ENCODE measurements at regions not wholly inside any gene's neighbourhood (a gene's known extent, or its start where the extent isn't known, plus 50 kb on each side); places are given as distances from the start of the nearest gene placed in this dataset.

DNA sequence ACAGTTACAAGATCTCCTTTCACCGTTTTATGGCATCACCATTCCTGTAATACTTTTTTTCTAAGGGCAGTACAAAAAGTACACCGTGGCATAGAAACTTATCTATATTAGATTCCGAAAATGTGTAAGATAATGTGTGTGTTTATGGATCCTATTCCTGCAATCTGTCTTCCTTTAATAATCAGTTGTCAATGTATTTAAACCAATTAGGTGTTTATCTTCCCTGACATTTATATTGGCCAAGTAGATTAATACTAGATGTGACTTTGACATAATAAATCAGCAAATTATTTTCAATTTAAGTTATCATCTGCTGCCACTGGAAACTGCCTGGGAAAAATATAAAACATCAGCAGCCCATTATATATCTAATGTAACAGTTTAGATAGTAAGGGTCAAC, 770.3 kb upstream of the ADGRL2 start:
- TF ChIP-seq, protein P1, sequence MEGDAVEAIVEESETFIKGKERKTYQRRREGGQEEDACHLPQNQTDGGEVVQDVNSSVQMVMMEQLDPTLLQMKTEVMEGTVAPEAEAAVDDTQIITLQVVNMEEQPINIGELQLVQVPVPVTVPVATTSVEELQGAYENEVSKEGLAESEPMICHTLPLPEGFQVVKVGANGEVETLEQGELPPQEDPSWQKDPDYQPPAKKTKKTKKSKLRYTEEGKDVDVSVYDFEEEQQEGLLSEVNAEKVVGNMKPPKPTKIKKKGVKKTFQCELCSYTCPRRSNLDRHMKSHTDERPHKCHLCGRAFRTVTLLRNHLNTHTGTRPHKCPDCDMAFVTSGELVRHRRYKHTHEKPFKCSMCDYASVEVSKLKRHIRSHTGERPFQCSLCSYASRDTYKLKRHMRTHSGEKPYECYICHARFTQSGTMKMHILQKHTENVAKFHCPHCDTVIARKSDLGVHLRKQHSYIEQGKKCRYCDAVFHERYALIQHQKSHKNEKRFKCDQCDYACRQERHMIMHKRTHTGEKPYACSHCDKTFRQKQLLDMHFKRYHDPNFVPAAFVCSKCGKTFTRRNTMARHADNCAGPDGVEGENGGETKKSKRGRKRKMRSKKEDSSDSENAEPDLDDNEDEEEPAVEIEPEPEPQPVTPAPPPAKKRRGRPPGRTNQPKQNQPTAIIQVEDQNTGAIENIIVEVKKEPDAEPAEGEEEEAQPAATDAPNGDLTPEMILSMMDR (conservative IDR thresholded peaks at IDR 0.05; ENCODE audit: low read length) = no peak
- TF ChIP-seq EZH2phosphoT487 (IDR thresholded peaks at IDR 0.05; ENCODE audit: borderline replicate concordance, low read depth, low read length) = no peak
- Histone ChIP-seq H3K9me3 (ENCODE audit: low read length) (no peaks in the 10 kb centered on the region), H3K27ac (ENCODE audit: low read depth, low read length, poor library complexity, severe bottlenecking) (no peak overlapping the region), H4K20me1 (ENCODE audit: insufficient read depth, low read length) (no peaks in the 10 kb centered on the region), H3K4me3 (ENCODE audit: low read depth, low read length, poor library complexity, severe bottlenecking) (no peak overlapping the region), H3K79me2 (ENCODE audit: insufficient read depth, low read depth, low read length) (no peaks in the 10 kb centered on the region), H3K36me3 (ENCODE audit: insufficient read depth, low read length) (no peaks in the 10 kb centered on the region), H2AFZ (ENCODE audit: low read length) (no peak overlapping the region), H3K4me2 (ENCODE audit: low read length) (no peak overlapping the region), H3K4me1 (ENCODE audit: insufficient read depth, low read length, poor library complexity, severe bottlenecking) (no peaks in the 10 kb centered on the region), H3K9me2 (ENCODE audit: insufficient read depth, low read length) (no peaks in the 10 kb centered on the region)
- POLR2A ChIA-PET = no interaction called here
- CTCF ChIA-PET (ENCODE audit: unreplicated experiment) = no interaction called here
- BruUV-seq (replicated peaks) = no TSS peak
- intact Hi-C loops (cut with micrococcal nuclease; ENCODE audit: unreplicated experiment) = no loop called here
- no peak for DNase-seq (ENCODE audit: low spot score)

DNA sequence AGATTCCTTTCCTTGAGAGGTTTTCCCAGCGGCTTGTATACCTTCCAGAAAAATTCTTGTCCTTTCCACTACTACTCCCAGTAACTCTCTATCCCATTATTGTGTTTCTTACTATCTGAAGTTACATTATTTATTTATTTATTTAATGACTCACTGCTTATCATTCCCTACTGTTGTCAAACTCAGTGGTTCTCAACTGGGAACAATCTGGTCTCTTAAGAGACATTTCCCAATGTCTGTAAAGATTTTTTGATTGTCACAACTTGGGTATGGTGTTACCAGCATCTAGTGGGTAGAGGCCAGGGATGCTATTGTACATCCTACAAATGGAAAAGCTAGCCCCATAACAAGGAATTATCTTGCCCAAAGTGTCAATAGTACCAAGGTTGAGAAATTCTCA, 771.5 kb upstream of the ADGRL2 start:
- Histone ChIP-seq H3K9me2 (ENCODE audit: insufficient read depth, low read length) (no peaks in the 10 kb centered on the region), H3K4me3 (ENCODE audit: low read depth, low read length, poor library complexity, severe bottlenecking) (no peak overlapping the region), H3K36me3 (ENCODE audit: insufficient read depth, low read length) (no peaks in the 10 kb centered on the region), H3K4me1 (ENCODE audit: insufficient read depth, low read length, poor library complexity, severe bottlenecking) (no peaks in the 10 kb centered on the region), H3K27ac (ENCODE audit: low read depth, low read length, poor library complexity, severe bottlenecking) (no peak overlapping the region), H2AFZ (ENCODE audit: low read length) (no peak overlapping the region), H4K20me1 (ENCODE audit: insufficient read depth, low read length) (no peaks in the 10 kb centered on the region), H3K79me2 (ENCODE audit: insufficient read depth, low read depth, low read length) (no peaks in the 10 kb centered on the region), H3K4me2 (ENCODE audit: low read length) (no peak overlapping the region), H3K9me3 (ENCODE audit: low read length) (no peaks in the 10 kb centered on the region)
- no peak for TF ChIP-seq EZH2phosphoT487 (IDR thresholded peaks at IDR 0.05; ENCODE audit: borderline replicate concordance, low read depth, low read length)
- TF ChIP-seq, protein P1 (conservative IDR thresholded peaks at IDR 0.05; ENCODE audit: low read length) = no peak
- intact Hi-C loops (cut with micrococcal nuclease; ENCODE audit: unreplicated experiment) = no loop called here
- no peak for DNase-seq (ENCODE audit: low spot score)
- ChIA-PET CTCF (ENCODE audit: unreplicated experiment) (no interaction called here), POLR2A (no interaction called here)
- no TSS peak for BruUV-seq (replicated peaks)

DNA sequence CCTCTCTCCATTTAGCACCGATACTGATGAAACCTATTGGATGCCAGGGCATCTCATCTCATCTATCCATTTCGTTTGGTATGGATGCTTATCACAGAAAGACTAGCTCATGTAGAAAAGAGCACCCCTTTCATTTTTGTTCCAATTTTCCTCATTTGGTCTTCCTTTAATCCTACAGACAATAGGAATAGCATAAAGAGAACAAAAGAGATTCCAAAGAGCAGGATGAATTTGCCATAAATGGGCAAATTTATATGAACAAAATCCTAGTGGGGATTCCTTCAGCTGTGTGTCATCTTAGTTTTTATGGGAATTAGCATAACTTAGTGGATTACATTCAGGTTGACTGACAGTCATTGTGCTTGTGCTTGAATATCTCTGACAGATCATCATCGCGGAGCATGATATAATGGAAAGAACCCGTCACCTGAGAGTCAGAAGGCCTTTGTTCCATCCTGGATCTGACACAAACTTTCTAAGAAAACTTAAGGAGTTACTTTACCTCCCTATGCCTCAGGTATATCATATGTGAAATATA, 777.5 kb upstream of the ADGRL2 start:
- CTCF ChIA-PET (ENCODE audit: unreplicated experiment) = no interaction called here
- intact Hi-C loops (cut with micrococcal nuclease; ENCODE audit: unreplicated experiment) = no loop called here
- no peaks in the 10 kb centered on the region for H3K79me2 ChIP-seq (ENCODE audit: insufficient read depth, low read depth, low read length)

More for the DNA sequence above, 777.5 kb upstream of the ADGRL2 start:
- POLR2A ChIA-PET = no interaction called here
- Histone ChIP-seq H3K4me2 (ENCODE audit: low read length) (no peak overlapping the region), H3K4me1 (ENCODE audit: insufficient read depth, low read length, poor library complexity, severe bottlenecking) (no peaks in the 10 kb centered on the region), H4K20me1 (ENCODE audit: insufficient read depth, low read length) (no peaks in the 10 kb centered on the region), H3K9me2 (ENCODE audit: insufficient read depth, low read length) (no peaks in the 10 kb centered on the region), H3K9me3 (ENCODE audit: low read length) (no peaks in the 10 kb centered on the region), H3K4me3 (ENCODE audit: low read depth, low read length, poor library complexity, severe bottlenecking) (no peak overlapping the region), H3K36me3 (ENCODE audit: insufficient read depth, low read length) (no peaks in the 10 kb centered on the region), H3K27ac (ENCODE audit: low read depth, low read length, poor library complexity, severe bottlenecking) (no peak overlapping the region), H2AFZ (ENCODE audit: low read length) (no peak overlapping the region)
- TF ChIP-seq, protein P1 (conservative IDR thresholded peaks at IDR 0.05; ENCODE audit: low read length) = no peak
- TF ChIP-seq EZH2phosphoT487 (IDR thresholded peaks at IDR 0.05; ENCODE audit: borderline replicate concordance, low read depth, low read length) = no peak
- no TSS peak for BruUV-seq (replicated peaks)
- DNase-seq (ENCODE audit: low spot score) = no peak
